ENCODE measurements at regions not wholly inside any gene's neighbourhood (a gene's known extent, or its start where the extent isn't known, plus 50 kb on each side); places are given as distances from the start of the nearest gene placed in this dataset.

DNA sequence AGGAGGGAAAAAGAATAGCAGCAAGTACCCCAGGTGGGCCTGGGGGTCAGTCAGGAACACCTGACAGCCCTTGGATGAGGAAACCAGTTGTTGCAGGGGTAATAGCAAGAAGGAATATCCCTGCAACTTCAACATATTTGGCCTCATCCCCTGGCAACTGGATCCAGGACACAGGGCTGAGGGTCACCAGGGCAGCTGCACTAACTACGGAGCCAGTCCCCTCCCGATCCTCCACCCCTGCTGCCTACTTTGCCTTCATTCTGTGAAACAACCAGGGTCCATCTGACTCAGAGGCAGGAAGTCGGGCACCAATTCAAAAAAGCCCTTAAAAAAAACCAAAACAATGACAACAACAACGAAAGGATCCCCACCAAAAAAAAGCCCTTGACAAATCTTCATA is 52.9 kb downstream of the FRMPD3 start:
- in situ Hi-C loops (cut with MboI; ENCODE audit: low sequenced_read_pairs), result no loop called here

DNA sequence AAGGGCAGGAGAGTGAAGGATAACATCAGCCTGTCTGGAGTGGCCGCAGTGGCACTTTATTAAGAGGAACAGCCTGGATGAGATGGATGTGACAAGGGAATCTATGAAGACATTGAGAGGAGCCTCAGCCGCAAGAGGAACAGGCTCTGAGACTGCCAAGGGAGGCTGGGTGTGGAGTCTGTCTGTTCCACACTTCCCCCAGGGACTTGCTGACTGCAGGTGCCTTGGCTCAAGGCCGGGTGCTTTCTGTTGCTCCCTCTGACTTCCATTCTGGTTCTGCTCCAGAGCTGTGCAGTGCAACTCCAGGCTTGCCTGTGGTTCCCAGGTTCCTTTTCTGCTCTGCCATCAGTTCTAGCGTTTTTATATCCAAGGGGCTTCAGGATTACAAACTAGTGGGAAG is 54.6 kb downstream of the FRMPD3 start:
- in situ Hi-C loops (cut with MboI; ENCODE audit: low sequenced_read_pairs), result no loop called here

DNA sequence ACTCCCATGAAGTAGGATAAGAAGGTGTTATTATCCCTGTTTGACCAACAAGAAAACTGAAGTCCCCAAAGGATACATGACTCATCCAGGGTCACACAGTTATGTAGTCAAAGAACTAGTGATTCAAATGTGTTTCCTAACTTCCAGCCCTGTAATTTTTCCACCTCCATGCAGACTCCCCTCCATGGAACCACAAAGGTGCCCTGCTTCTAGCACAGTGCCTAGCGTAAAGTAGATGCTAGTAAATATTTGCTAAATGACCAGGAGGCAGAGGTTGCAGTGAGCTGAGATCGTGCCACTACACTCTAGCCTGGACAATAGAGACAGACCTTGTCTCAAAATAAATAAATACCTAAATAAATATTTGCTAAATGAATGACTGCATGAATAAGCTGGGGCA is 55.8 kb downstream of the FRMPD3 start:
- in situ Hi-C loops (cut with MboI; ENCODE audit: low sequenced_read_pairs), result no loop called here

DNA sequence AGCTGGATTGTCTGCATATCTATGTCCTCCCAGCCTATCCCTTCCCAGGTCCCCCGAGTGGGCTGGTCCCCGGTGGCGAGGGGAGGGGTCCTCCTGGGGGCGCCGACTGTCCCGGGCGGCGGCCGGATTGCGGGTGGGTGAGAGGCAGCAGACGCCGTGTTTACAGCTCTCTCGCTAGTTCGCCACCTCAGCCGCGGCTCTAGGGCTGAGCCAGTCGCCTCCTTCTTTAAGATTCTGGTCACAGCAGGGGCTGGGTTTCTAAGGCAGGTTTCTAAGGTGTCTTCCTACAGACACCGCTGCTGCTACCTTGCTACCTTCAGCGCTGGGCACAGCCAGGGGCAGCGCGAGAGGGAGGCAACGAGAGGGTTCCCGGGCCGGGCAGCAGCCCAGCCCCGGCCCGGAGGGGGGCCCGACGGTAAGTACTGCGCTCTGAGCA is 57.2 kb downstream of the FRMPD3 start:
- in situ Hi-C loops (cut with MboI; ENCODE audit: low sequenced_read_pairs), result no loop called here

DNA sequence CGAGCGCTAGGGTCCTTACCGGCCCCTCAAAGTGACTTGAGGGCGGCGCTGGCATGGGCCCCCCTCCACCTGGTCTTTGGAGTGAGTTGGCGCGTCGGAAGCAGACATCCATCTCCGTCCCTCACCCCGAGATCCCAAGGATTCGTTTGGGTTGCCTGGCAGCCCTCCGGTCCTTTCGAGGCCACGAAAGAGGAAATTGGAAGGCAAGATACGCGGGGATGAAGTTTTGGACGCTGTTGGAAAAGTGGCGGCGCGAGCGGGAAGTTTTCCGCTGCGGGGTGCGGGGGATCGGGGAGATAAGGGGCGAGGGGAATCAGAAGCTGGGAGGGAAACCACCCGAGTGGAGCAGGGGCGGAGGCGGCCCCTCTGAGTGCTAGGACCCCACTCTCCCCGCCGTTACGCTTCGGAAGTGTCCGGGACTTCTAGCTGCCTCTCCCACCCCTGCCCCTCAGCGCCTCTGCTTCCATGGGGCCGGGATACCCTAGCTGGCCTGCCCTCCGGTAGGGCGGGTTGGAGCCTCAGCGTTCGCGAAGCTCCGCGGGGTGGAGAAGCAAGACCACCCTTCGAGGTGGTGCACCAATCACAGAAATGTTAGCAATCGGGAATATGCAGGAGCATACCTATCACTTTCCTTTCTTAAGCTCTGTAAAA is 57.8 kb downstream of the FRMPD3 start:
- in situ Hi-C loops (cut with MboI; ENCODE audit: low sequenced_read_pairs), result no loop called here

DNA sequence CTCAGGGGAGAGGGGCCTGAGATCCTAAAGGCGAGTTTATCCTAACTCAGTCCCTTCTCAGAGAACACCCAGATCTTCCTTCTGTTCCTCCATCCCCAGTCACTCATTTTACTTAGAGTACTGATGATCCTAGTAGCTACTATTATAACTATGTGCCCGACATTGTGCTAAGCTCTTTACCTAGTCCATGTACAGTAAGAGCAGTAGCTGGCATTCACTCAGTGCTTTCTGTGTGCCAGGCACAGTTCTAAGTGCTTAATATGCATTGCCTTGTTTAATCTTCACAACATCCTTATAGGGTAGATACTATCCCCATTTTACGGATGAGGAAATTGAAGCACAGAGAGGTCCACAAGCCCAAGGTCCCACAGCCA is 58.3 kb downstream of the FRMPD3 start:
- in situ Hi-C loops (cut with MboI; ENCODE audit: low sequenced_read_pairs), result no loop called here

DNA sequence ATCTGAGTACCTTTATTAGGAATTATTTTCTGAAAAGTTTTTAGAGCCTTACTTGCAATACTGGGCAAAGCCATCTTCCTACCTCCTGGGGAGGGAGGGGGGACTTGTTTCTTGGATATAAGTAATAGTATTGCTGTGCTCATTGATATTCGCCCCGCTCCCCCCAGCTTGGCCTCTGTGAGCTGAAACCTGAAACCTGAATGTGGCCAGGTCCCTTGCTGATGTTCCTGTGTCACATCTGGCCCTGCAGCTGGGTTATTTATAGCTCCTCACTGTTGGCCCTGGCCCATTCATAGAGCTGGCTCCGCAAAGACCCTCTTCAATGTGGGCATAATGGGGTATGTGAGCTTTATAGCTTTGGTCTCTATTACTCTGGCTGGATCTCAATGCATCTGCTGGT is 59.5 kb downstream of the FRMPD3 start:
- in situ Hi-C loops (cut with MboI; ENCODE audit: low sequenced_read_pairs), result no loop called here

DNA sequence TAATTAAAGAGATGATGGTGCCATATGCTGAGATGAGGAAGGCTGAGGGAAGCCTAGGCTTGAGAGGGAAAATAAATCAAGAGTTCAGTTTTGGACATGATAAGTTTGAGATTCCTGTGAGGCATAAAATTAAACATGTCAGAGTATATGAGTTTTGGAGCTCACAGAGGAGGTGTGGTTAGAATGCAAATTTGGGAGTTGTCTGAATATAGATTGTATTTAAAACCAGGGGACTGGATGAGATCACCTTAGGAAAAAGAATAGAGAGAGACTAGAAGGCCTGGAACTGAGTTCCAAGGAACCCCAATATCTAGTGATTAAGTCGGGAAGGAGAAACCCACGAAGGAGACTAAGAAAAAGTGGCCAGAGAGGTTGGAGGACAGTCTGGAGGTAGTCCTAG is 65.5 kb downstream of the FRMPD3 start:
- in situ Hi-C loops (cut with MboI; ENCODE audit: low sequenced_read_pairs), result no loop called here

DNA sequence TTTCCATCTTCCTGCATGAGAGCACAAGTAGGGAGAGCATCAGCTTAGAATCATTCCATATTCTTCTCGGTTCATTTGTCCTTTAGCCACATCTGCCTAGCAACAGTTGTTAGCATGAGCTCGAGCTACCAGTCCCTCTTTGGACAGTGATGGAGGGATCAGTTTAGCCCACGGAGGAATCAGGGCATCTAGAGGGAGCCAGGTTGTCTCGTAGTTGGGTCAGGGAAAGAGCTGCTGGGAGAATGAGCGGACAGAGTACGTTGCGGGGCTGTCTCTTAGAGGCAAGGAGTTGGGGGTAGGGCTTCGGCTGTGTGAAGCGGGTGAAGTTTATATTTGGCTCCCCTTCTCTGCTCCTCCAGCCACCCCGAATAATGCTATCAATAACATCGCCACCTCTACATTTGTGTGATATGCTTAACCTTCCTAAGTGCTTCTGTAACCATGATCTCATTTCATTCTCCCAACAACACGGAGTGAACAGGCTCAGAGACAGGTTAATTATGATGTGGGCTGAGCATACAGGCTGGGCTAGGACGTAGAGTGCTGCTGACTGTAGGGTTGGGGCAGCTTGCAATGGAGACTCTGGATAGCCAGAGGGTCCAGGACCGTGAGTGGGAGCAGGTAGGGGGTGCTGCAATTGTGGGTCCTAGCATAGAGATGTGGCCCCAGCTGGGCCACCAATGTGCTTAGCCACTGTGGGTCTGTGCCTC is 72.6 kb downstream of the FRMPD3 start:
- in situ Hi-C loops (cut with MboI; ENCODE audit: low sequenced_read_pairs), result no loop called here

DNA sequence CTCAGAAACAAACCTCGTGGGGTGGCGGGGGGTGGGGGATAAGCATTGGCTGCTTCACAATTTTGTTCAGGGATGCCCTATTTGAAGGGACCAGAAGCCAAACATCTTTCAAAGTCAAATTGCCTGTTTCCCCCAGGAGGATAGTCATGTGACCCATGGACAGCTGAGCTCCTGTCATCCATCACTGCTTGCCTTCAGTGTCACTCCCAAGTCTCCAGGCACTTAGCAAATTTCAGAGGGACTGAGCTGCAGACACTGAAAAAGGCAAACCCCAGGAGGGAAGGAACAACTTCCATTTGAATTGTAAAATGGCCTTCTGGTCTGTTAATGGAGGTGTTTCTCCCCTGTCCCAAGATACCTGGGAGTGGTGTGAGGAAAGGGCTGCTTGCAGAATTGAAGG is 73.4 kb downstream of the FRMPD3 start:
- in situ Hi-C loops (cut with MboI; ENCODE audit: low sequenced_read_pairs), result no loop called here

DNA sequence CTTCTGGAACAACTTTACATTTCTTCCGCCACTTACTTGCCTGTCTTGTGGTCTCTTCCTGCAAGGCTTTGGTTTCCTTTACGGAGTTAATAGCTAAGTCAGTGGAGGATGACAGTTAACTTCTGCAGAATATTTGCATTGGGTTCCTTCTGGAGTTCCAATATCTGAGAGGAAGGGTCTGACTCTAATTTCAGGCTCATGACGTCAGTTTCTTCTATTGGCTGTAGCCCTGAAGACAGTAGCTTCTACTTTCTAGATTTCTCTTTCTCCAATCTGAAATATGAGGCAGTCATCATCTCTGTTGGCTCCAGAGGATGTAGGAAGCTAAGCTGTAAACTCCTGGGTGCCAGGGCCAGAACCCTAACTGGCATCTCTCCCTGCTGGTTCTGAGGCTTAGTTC is 76.7 kb downstream of the FRMPD3 start:
- in situ Hi-C loops (cut with MboI; ENCODE audit: low sequenced_read_pairs), result loop anchor here (25.0 kb wide), 1 partner anchor 361 kb away; no protein-coding TSS in a partner anchor

DNA sequence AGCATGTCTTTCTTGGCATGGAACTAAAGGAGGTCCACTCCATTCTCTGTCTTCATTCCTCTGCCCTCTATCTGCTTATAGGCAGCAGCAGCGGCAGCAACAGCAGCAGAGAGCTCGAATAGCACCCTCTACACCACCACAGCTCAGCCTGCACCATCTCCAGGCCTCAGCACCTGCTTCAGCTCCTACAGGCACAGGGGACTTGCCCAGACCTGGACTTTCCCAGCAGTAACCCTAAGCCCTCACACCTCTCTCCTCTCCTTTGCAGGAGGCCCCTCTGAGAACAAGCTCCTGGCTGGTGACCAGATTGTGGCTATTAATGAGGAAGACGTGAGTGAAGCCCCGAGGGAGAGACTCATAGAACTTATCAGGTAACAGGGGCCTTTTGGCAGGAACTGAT is 80.7 kb downstream of the FRMPD3 start:
- in situ Hi-C loops (cut with MboI; ENCODE audit: low sequenced_read_pairs), result loop anchor here (25.0 kb wide), 1 partner anchor 357 kb away; no protein-coding TSS in a partner anchor

DNA sequence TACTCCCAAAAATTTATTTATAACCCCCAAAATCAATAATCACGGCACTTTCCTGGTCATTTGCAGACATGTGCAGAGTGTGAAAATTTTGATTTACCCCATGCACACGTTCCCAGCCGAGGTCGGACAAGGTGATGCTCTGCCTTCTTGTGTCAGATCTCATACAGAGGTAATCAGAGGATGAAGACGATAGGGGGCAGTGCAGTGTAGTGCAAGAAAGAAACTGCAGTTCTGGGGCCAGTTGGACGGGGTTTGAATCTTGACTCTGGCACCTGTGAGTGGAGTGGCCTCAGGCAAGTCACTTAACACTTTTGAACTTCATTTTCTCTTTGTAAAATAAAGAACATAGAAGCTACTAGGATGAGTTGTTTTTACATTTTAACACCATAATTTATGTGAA is 88.4 kb downstream of the FRMPD3 start:
- in situ Hi-C loops (cut with MboI; ENCODE audit: low sequenced_read_pairs), result loop anchor here (25.0 kb wide), 1 partner anchor 349 kb away; no protein-coding TSS in a partner anchor

DNA sequence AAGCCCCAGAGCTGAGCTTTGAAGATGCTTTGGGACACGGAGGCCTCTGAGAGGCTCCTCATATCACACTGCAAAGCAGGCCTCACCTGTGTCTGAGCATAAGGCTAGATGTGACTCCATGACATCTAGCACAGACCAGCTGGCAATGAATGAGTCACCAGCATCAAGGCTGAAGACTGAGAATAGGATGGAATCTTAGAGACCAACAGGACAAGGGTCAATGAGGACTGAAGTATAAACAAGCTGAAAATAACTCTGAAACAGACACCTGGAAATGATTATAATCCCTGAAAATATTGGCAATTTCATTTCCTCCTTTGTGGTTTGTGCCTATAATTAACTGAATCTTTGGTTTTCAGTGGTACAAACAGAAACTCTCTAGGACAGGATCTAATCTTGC is 87.1 kb upstream of the PRPS1 start:
- in situ Hi-C loops (cut with MboI; ENCODE audit: low sequenced_read_pairs), result loop anchor here (25.0 kb wide), 1 partner anchor 346 kb away; no protein-coding TSS in a partner anchor

DNA sequence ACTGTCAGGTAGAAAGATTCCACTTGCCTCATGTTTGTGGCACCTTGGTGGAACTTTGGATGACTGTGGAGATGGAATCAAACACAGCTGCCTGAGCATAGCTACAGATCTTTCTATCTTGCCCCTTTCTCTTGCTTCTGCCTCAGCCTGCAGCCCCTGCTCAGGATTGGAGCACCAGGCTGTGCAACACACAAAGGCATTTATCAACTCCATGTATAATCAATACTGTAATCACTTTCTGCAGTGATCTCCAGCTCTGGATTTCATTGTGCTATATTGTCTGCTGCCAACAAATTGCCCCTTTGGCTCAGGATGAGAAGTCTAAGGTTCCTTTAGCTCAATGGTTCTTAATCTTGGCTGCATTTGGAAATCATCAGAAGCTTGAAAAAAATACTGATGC is 86.3 kb upstream of the PRPS1 start:
- in situ Hi-C loops (cut with MboI; ENCODE audit: low sequenced_read_pairs), result loop anchor here (25.0 kb wide), 1 partner anchor 345 kb away; no protein-coding TSS in a partner anchor

DNA sequence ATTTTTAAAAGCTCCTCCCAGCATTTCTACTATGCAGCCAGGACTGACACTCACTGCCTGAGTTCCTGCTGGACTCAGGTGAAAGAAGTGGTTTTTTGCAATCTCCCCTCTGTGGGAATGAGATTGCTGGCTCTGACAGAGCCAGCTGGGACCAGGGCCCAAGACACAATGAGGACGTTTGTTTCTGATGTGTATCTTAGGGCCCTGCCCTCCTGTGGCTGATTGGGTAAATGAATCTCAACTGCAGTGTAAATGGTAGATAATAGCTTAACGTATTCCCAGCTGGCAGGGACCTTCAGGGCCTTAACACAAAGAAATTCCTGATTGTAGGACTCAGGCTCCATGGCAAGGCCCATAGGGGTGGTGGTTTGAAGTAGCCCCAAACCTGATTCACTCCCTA is 85.8 kb upstream of the PRPS1 start:
- in situ Hi-C loops (cut with MboI; ENCODE audit: low sequenced_read_pairs), result loop anchor here (25.0 kb wide), 1 partner anchor 345 kb away; no protein-coding TSS in a partner anchor

DNA sequence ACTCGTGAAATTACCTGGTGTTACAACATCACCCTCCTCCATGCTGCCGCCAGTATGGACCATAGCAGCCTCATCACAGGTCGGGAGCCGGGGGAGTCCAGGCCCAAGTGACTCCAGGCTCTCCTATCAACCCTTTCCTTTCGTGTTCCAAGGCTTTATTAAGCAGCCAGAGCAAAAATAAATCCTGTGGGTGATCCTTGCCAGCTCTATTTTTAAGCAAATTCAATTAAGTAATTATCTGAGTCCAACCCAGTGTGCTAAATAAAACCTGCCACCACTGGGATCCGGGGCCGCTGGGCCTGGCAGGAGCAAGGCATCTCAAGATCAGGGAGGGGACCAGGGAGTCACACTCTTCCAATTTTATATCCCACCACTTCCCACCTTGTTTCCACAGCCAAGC is 80.7 kb upstream of the PRPS1 start:
- in situ Hi-C loops (cut with MboI; ENCODE audit: low sequenced_read_pairs), result loop anchor here (25.0 kb wide), 1 partner anchor 340 kb away; no protein-coding TSS in a partner anchor

DNA sequence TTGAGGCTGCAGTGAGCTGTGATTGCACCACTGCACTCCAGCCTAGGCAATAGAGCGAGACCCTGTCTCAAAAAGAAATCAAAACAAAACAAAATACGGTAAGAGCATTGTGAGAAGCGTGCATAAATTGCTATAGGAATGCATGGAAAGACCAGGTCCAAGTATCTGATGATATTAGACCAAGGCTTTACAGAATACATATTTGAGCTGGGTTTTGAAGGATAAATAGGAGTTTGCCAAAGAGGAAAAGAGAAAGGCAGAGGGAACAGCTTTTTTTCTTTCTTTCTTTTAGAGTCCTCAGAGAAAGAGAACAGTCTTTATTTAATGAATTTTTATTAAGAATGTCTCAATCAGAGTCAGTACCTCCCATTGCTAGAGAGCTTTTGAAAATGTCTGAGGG is 79.5 kb upstream of the PRPS1 start:
- in situ Hi-C loops (cut with MboI; ENCODE audit: low sequenced_read_pairs), result loop anchor here (25.0 kb wide), 1 partner anchor 339 kb away; no protein-coding TSS in a partner anchor

DNA sequence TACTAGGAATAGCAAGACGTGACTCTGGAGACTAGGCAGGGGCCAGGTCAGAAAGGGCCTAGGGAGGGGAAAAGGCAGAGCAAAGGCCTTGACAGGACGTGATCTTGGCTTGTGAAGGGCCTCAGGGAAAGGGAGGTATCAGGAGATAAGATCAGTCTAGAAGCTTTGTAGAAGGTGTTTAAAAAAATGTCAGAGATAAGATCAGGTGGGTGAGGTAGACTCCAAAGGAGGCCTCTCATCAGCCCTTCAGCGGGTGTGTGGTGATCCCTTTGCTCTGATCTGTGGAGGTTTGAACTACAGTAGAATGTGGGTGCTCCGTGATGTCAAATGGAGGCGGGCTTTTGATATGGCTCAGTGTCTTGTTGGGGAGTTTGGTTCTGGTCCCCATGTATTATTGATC is 78.8 kb upstream of the PRPS1 start:
- in situ Hi-C loops (cut with MboI; ENCODE audit: low sequenced_read_pairs), result loop anchor here (25.0 kb wide), 1 partner anchor 338 kb away; no protein-coding TSS in a partner anchor

DNA sequence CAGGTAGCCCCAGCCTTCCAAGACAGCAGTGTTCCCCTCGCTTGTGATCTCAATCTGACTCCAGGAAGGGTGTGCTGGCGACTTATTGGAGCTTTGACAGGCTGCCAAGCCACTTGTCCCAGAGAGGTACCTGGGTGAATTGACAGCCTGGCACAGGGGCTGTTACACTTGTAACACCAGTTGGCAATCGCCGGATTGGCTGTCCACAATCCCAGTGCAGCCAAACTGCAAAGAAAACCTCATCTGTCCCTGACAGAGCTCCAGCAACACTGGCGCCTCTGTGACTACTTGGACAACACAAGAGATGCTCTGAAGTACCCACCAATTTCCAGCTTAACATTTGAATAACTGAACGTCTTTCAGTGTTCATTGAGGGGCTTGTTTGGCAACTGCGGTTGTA is 76.8 kb upstream of the PRPS1 start:
- in situ Hi-C loops (cut with MboI; ENCODE audit: low sequenced_read_pairs), result no loop called here

DNA sequence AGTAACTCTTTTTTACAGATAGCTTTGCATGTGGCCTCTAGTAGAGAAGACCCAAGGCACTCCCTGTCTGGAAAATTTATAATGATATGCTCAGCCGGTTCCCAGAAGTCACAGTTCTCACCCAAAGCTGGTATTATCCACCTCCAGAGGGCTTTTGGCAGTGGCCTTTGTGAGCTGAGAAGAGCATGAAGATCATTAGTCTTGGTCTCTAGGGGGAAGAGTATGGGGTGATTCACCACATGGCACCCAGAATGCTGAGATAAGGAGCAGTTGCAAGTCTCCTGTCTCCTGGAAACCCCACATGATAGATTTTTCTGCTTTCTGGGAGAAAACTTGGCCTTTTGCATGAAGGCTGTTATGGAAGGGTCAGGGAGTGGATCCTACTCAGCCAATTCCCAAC is 75.4 kb upstream of the PRPS1 start:
- in situ Hi-C loops (cut with MboI; ENCODE audit: low sequenced_read_pairs), result no loop called here

DNA sequence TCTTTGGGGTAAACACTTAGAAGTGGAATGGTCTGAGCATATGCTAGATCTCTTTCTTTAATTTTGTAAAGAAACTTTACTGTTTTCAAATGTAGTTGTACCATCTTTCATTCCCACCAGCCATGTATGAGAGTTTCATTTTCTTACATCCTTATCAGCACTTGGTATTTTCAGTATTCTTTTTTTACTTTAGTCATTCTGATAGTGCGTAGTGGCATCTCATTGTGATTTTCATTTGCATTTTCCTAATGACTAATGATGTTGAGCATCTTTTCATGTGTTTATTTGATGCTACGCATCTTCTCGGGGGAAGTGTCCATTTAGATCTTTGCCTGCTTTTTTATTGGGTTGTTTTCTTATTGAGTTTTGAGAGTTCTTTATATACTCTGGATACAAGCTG is 71.3 kb upstream of the PRPS1 start:
- in situ Hi-C loops (cut with MboI; ENCODE audit: low sequenced_read_pairs), result no loop called here

Data from HL-60/S4 (cell line).